Psoas muscle (tissue), 7 donors: ENCODE measurements at regions not wholly inside any gene's neighbourhood (a gene's known extent, or its start where the extent isn't known, plus 50 kb on each side); places are given as distances from the start of the nearest gene placed in this dataset.

Experiments used
- ATAC-seq, 4 donors: fragments of 200-7000 bp; cut with Tn5 transposase; one replicate each; pipeline ENCODE4 v1.9.1; 2020; ENCODE audit warnings: moderate library complexity in 3 of 4, mild to moderate bottlenecking in 2 of 4
- DNase-seq, 2 donors: peaks; one replicate each; pipeline ENCODE4 v3.0.0-alpha.2; 2020
- H3K27ac ChIP-seq: fragments of 200-600 bp; one replicate; pipeline ENCODE4 v1.8.0; 2022
- H3K27me3 ChIP-seq, 3 donors: fragments of 200-600 bp in 1 of 3; one replicate each; pipeline versions ENCODE4 v1.6.1 to v1.8.0; 2013 to 2022; ENCODE audit warnings: low read length in 2 of 3, mild to moderate bottlenecking in 2 of 3, moderate library complexity in 1 of 3; ENCODE audit not compliant: insufficient read depth in 3 of 3
- H3K36me3 ChIP-seq, 2 donors: fragments of 200-600 bp in 1 of 2; one replicate each; pipeline versions ENCODE4 v1.6.1 to v1.8.0; 2013 to 2022; ENCODE audit warnings: low read depth in 1 of 2, mild to moderate bottlenecking in 1 of 2, moderate library complexity in 1 of 2; ENCODE audit not compliant: insufficient read depth in 1 of 2
- H3K4me1 ChIP-seq: fragments of 200-600 bp; one replicate; pipeline ENCODE4 v1.8.0; 2022
- H3K4me3 ChIP-seq: fragments of 200-600 bp; one replicate; pipeline ENCODE4 v1.8.0; 2022; ENCODE audit warnings: mild to moderate bottlenecking
- H3K9me3 ChIP-seq: fragments of 200-600 bp; one replicate; pipeline ENCODE4 v1.8.0; 2022
- WGBS, 3 donors: extraction: QIAGEN DNeasy Blood & Tissue Kit; methylation state at CpG; one replicate each; pipeline versions ENCODE4 v1.1.6 to v1.1.7; 2013; 5-methylcytosine and 5-hydroxymethylcytosine counted together
- intact Hi-C, 2 donors: fragments of 100-400 bp; cut with DNase I; formaldehyde crosslinking; loops; one replicate each; pipeline versions ENCODE4 v1.11.0 to v1.14.2; 2022
- TF ChIP-seq, protein P1 (sequence below): fragments of 200-600 bp; IDR thresholded peaks from one replicate; pipeline ENCODE4 v1.8.0; 2022; ENCODE audit warnings: antibody characterized with exemption
- donor health status: healthy with polysubstance abuse.
- donor health status: DM: no; HTN: no; CAD: no; lungs with moderate emphysema.
- donor health status: Bipolar disorder and iron deficiency.
- donor health status: healthy.
- donor health status: DM: yes; HTN: yes; CAD: no.
- donor health status: DM: no; HTN: no; CAD: no.
- donor health status: DM: yes; HTN: yes; CAD: no.

DNA sequence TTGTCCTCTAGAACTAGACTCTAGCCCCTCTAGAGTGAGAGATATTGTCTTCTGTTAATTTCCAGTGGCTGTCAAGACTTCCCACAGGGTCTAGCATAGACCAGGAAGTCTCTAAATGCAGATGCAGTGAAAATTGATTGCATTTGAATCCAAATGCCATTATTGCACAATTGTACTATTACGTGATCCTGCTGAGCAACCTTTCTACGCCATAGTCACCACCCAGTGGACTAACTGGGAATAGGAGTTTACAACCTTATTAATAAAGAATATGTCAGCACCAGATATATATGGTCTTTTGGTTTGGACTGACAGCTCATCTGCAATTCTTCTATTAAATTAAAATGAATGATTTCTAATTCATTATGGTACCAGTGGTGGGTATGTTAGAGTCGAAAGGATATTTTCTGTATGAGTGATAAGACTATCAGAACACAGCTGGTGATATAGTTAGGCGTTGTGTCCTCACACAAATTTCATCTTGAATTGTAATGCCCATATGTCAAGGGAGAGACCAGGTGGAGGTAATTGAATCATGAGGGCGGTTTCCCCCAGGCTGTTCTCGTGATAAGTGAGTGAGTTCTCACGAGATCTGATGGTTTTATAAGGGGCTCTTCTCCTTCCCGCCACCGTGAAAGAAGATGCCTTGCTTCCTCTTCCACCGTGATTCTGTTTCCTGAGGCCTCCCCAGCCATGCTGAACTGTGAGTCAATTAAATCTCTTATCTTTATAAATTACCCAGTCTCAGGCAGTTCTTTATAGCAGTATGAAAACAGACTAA is 138.9 kb upstream of the CA10 start:
- TF ChIP-seq, protein P1, sequence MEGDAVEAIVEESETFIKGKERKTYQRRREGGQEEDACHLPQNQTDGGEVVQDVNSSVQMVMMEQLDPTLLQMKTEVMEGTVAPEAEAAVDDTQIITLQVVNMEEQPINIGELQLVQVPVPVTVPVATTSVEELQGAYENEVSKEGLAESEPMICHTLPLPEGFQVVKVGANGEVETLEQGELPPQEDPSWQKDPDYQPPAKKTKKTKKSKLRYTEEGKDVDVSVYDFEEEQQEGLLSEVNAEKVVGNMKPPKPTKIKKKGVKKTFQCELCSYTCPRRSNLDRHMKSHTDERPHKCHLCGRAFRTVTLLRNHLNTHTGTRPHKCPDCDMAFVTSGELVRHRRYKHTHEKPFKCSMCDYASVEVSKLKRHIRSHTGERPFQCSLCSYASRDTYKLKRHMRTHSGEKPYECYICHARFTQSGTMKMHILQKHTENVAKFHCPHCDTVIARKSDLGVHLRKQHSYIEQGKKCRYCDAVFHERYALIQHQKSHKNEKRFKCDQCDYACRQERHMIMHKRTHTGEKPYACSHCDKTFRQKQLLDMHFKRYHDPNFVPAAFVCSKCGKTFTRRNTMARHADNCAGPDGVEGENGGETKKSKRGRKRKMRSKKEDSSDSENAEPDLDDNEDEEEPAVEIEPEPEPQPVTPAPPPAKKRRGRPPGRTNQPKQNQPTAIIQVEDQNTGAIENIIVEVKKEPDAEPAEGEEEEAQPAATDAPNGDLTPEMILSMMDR = no peak

GRCh38 chr17:52294301-52294700 is 135.8 kb upstream of the CA10 start:
- H3K27me3 ChIP-seq = no peaks in the 10 kb centered on the region
- DNase-seq (no peak), ATAC-seq (no peak)
- no peak overlapping the region for H3K4me3 ChIP-seq
- TF ChIP-seq, protein P1 = no peak
- no peaks in the 10 kb centered on the region for H3K9me3 ChIP-seq
- H3K27ac ChIP-seq = no peak overlapping the region
- 63 to 75% (median 69%) methylated on average over 1 of the region's 1 CpG for WGBS, 3 donors
- intact Hi-C loops = no loop called here
- no peaks in the 10 kb centered on the region for H3K36me3 ChIP-seq
- no peaks in the 10 kb centered on the region for H3K4me1 ChIP-seq

More for the DNA sequence above, 138.9 kb upstream of the CA10 start:
- 69 to 73% (median 71%) methylated on average over 10 of the region's 10 CpGs for WGBS, 3 donors
- no peak for DNase-seq
- H3K27me3 ChIP-seq = no peaks in the 10 kb centered on the region
- no peaks in the 10 kb centered on the region for H3K9me3 ChIP-seq
- no peaks in the 10 kb centered on the region for H3K36me3 ChIP-seq
- H3K4me1 ChIP-seq = no peaks in the 10 kb centered on the region
- ATAC-seq = no peak
- no peak overlapping the region for H3K4me3 ChIP-seq
- intact Hi-C loops = no loop called here
- H3K27ac ChIP-seq = no peak overlapping the region

DNA sequence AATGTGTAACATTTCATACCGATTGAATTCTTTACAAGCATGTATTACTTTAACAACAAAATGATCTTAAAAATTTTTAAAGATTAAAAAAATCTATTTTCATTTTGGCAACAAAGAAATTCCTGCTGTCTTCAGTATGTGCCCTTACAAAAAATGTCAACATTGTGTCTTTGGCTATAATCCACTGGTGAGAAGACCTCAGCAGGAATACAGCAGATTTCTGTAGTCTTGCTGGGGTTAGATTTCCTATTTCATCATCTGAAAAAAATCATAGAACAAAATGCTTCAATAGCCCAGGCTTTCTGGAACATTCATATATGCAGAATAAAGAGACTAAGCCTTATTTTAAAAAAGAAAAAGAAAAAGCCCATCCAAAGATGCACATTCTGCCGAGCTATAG is 129.1 kb upstream of the CA10 start:
- H3K4me3 ChIP-seq = no peak overlapping the region
- WGBS, 3 donors = 72 to 82% (median 80%) methylated on average over 2 of the region's 2 CpGs
- ATAC-seq (no peak), DNase-seq (no peak)
- H3K9me3 ChIP-seq = no peaks in the 10 kb centered on the region
- H3K36me3 ChIP-seq = no peaks in the 10 kb centered on the region
- H3K27me3 ChIP-seq = no peaks in the 10 kb centered on the region
- H3K27ac ChIP-seq = no peak overlapping the region
- no peaks in the 10 kb centered on the region for H3K4me1 ChIP-seq
- intact Hi-C loops = no loop called here
- TF ChIP-seq, protein P1 = no peak

DNA sequence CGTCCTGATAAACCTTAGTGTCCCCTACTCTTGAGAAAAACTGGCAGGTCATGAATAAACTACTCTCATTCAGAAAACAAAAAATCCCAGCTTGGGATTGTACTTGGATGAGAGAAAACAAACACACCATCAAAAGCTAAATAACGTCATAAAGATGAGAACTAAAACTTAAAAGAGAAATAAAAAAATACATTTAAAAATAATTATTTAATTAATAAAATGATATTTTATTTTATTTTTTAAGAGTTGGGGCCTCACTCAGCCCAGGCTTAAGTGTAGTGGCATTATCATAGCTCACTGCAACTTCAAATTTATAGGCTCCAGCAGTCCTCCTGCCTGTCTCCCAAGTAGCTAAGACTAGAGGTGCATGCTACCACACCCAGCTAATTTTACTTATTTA is 125.4 kb upstream of the CA10 start:
- ATAC-seq = no peak
- no peaks in the 10 kb centered on the region for H3K36me3 ChIP-seq
- WGBS, 3 donors = 57 to 79% (median 78%) methylated on average over 2 of the region's 2 CpGs

More for the DNA sequence above, 125.4 kb upstream of the CA10 start:
- Histone ChIP-seq H3K4me3 (no peak overlapping the region), H3K4me1 (no peaks in the 10 kb centered on the region), H3K9me3 (no peaks in the 10 kb centered on the region), H3K27me3 (no peaks in the 10 kb centered on the region), H3K27ac (no peak overlapping the region)
- intact Hi-C loops = no loop called here
- TF ChIP-seq, protein P1 = no peak
- no peak for DNase-seq
